Activated naive CD8-positive, alpha-beta T cell treated with anti-CD3 and anti-CD28 coated beads, Interleukin-2, amount 50 U/mL, for 24 hours (primary cell): ENCODE measurements at regions not wholly inside any gene's neighbourhood (a gene's known extent, or its start where the extent isn't known, plus 50 kb on each side); places are given as distances from the start of the nearest gene placed in this dataset.

Experiments used
- ATAC-seq: fragments of 150-1000 bp; cut with Tn5 transposase; one replicate; pipeline ENCODE4 v1.10.0; 2021
- DNase-seq: peaks from one replicate; pipeline ENCODE4 v3.0.0; 2021
- H3K27ac Mint-ChIP-seq: one replicate; pipeline ENCODE4 v1.8.0; 2021; ENCODE audit warnings: mild to moderate bottlenecking, mixed read lengths
- H3K27me3 Mint-ChIP-seq: one replicate; pipeline ENCODE4 v1.8.0; 2021; ENCODE audit warnings: mixed read lengths
- H3K36me3 Mint-ChIP-seq: one replicate; pipeline ENCODE4 v1.8.0; 2021; ENCODE audit warnings: low read depth, mixed read lengths
- H3K4me1 Mint-ChIP-seq: one replicate; pipeline ENCODE4 v1.8.0; 2021; ENCODE audit warnings: mixed read lengths
- H3K4me3 Mint-ChIP-seq: one replicate; pipeline ENCODE4 v1.8.0; 2021; ENCODE audit warnings: mild to moderate bottlenecking, moderate library complexity, mixed read lengths
- H3K9me3 Mint-ChIP-seq: one replicate; pipeline ENCODE4 v1.8.0; 2021; ENCODE audit warnings: mixed read lengths

GRCh38 chr5:84623019-84623418 lies 238.3 kb upstream of the EDIL3 start:
- H3K27me3 Mint-ChIP-seq: no peaks in the 10 kb centered on the region
- H3K27ac Mint-ChIP-seq: no peak overlapping the region
- H3K36me3 Mint-ChIP-seq: no peaks in the 10 kb centered on the region
- peaks cover 9% of the 10 kb centered on the region for H3K4me1 Mint-ChIP-seq
- H3K4me3 Mint-ChIP-seq: no peak overlapping the region
- no peak for DNase-seq
- ATAC-seq: peak; percentile 65
- no peaks in the 10 kb centered on the region for H3K9me3 Mint-ChIP-seq

GRCh38 chr5:84622461-84622860 lies 237.8 kb upstream of the EDIL3 start:
- DNase-seq (no peak), ATAC-seq (no peak)
- Mint-ChIP-seq H3K36me3 (no peaks in the 10 kb centered on the region), H3K4me3 (no peak overlapping the region), H3K4me1 (peaks cover 9% of the 10 kb centered on the region), H3K9me3 (no peaks in the 10 kb centered on the region), H3K27me3 (no peaks in the 10 kb centered on the region), H3K27ac (no peak overlapping the region)

- H3K27ac Mint-ChIP-seq: no peak overlapping the region
- ATAC-seq (no peak), DNase-seq (no peak)
- no peaks in the 10 kb centered on the region for H3K36me3 Mint-ChIP-seq
- H3K9me3 Mint-ChIP-seq: no peaks in the 10 kb centered on the region
- H3K27me3 Mint-ChIP-seq: no peaks in the 10 kb centered on the region
- H3K4me3 Mint-ChIP-seq: no peak overlapping the region
- H3K4me1 Mint-ChIP-seq: peaks cover 3% of the 10 kb centered on the region
Observed at GRCh38 chr5:84618262-84618661, 233.6 kb upstream of the EDIL3 start.

- no peak overlapping the region for H3K4me3 Mint-ChIP-seq
- H3K27ac Mint-ChIP-seq: no peak overlapping the region
- ATAC-seq (no peak), DNase-seq (no peak)
- no peaks in the 10 kb centered on the region for H3K4me1 Mint-ChIP-seq
- no peaks in the 10 kb centered on the region for H3K9me3 Mint-ChIP-seq
- H3K27me3 Mint-ChIP-seq: no peaks in the 10 kb centered on the region
- no peaks in the 10 kb centered on the region for H3K36me3 Mint-ChIP-seq
Observed at GRCh38 chr5:84614906-84615305, 230.2 kb upstream of the EDIL3 start.

- no peak overlapping the region for H3K4me3 Mint-ChIP-seq
- no peak for DNase-seq
- no peaks in the 10 kb centered on the region for H3K9me3 Mint-ChIP-seq
- H3K27ac Mint-ChIP-seq: no peak overlapping the region
- H3K36me3 Mint-ChIP-seq: no peaks in the 10 kb centered on the region
- no peak for ATAC-seq
- no peaks in the 10 kb centered on the region for H3K27me3 Mint-ChIP-seq
- no peaks in the 10 kb centered on the region for H3K4me1 Mint-ChIP-seq
Observed at GRCh38 chr5:84606784-84607183, 222.1 kb upstream of the EDIL3 start.

- Mint-ChIP-seq H3K4me1 (no peaks in the 10 kb centered on the region), H3K27me3 (no peaks in the 10 kb centered on the region), H3K9me3 (no peaks in the 10 kb centered on the region), H3K36me3 (no peaks in the 10 kb centered on the region), H3K27ac (no peak overlapping the region), H3K4me3 (no peak overlapping the region)
- ATAC-seq (no peak), DNase-seq (no peak)
Observed at GRCh38 chr5:84605241-84605640, 220.6 kb upstream of the EDIL3 start.

- Mint-ChIP-seq H3K4me3 (no peak overlapping the region), H3K36me3 (no peaks in the 10 kb centered on the region), H3K4me1 (no peaks in the 10 kb centered on the region), H3K27ac (no peak overlapping the region), H3K9me3 (no peaks in the 10 kb centered on the region), H3K27me3 (no peaks in the 10 kb centered on the region)
- ATAC-seq (no peak), DNase-seq (no peak)
Observed at GRCh38 chr5:84603568-84604185, 219.0 kb upstream of the EDIL3 start.

GRCh38 chr5:84602371-84602771 lies 217.7 kb upstream of the EDIL3 start:
- Mint-ChIP-seq H3K4me1 (no peaks in the 10 kb centered on the region), H3K36me3 (no peaks in the 10 kb centered on the region), H3K27me3 (no peaks in the 10 kb centered on the region), H3K27ac (no peak overlapping the region), H3K4me3 (no peak overlapping the region), H3K9me3 (no peaks in the 10 kb centered on the region)
- no peak for DNase-seq
- no peak for ATAC-seq

- H3K9me3 Mint-ChIP-seq: no peaks in the 10 kb centered on the region
- DNase-seq: no peak
- no peaks in the 10 kb centered on the region for H3K36me3 Mint-ChIP-seq
- ATAC-seq: no peak
- no peak overlapping the region for H3K4me3 Mint-ChIP-seq
- no peak overlapping the region for H3K27ac Mint-ChIP-seq
- H3K4me1 Mint-ChIP-seq: no peaks in the 10 kb centered on the region
- no peaks in the 10 kb centered on the region for H3K27me3 Mint-ChIP-seq
Observed at GRCh38 chr5:84599964-84600363, 215.3 kb upstream of the EDIL3 start.

- Mint-ChIP-seq H3K4me1 (no peaks in the 10 kb centered on the region), H3K9me3 (no peaks in the 10 kb centered on the region), H3K4me3 (no peak overlapping the region), H3K27ac (no peak overlapping the region), H3K36me3 (no peaks in the 10 kb centered on the region), H3K27me3 (no peaks in the 10 kb centered on the region)
- DNase-seq (no peak), ATAC-seq (no peak)
Observed at GRCh38 chr5:84597904-84598303, 213.2 kb upstream of the EDIL3 start.

- H3K36me3 Mint-ChIP-seq: no peaks in the 10 kb centered on the region
- ATAC-seq (no peak), DNase-seq (no peak)
- no peaks in the 10 kb centered on the region for H3K27me3 Mint-ChIP-seq
- H3K4me3 Mint-ChIP-seq: no peak overlapping the region
- no peak overlapping the region for H3K27ac Mint-ChIP-seq
- H3K9me3 Mint-ChIP-seq: no peaks in the 10 kb centered on the region
- H3K4me1 Mint-ChIP-seq: no peaks in the 10 kb centered on the region
Observed at GRCh38 chr5:84590629-84591028, 205.9 kb upstream of the EDIL3 start.

- no peaks in the 10 kb centered on the region for H3K9me3 Mint-ChIP-seq
- H3K36me3 Mint-ChIP-seq: no peaks in the 10 kb centered on the region
- ATAC-seq (no peak), DNase-seq (no peak)
- H3K27me3 Mint-ChIP-seq: no peaks in the 10 kb centered on the region
- no peak overlapping the region for H3K4me3 Mint-ChIP-seq
- no peaks in the 10 kb centered on the region for H3K4me1 Mint-ChIP-seq
- H3K27ac Mint-ChIP-seq: no peak overlapping the region
Observed at GRCh38 chr5:84589926-84590325, 205.2 kb upstream of the EDIL3 start.

GRCh38 chr5:84585218-84585617 lies 200.5 kb upstream of the EDIL3 start:
- Mint-ChIP-seq H3K27me3 (no peaks in the 10 kb centered on the region), H3K4me3 (no peak overlapping the region), H3K4me1 (no peaks in the 10 kb centered on the region), H3K27ac (no peak overlapping the region), H3K9me3 (no peaks in the 10 kb centered on the region), H3K36me3 (no peaks in the 10 kb centered on the region)
- ATAC-seq: no peak
- DNase-seq: no peak

- no peaks in the 10 kb centered on the region for H3K36me3 Mint-ChIP-seq
- H3K9me3 Mint-ChIP-seq: no peaks in the 10 kb centered on the region
- H3K27ac Mint-ChIP-seq: no peak overlapping the region
- no peaks in the 10 kb centered on the region for H3K4me1 Mint-ChIP-seq
- DNase-seq (no peak), ATAC-seq (no peak)
- no peaks in the 10 kb centered on the region for H3K27me3 Mint-ChIP-seq
- no peak overlapping the region for H3K4me3 Mint-ChIP-seq
Observed at GRCh38 chr5:84578226-84578625, 193.5 kb upstream of the EDIL3 start.

- no peaks in the 10 kb centered on the region for H3K36me3 Mint-ChIP-seq
- H3K27ac Mint-ChIP-seq: no peak overlapping the region
- no peaks in the 10 kb centered on the region for H3K27me3 Mint-ChIP-seq
- no peak overlapping the region for H3K4me3 Mint-ChIP-seq
- H3K9me3 Mint-ChIP-seq: peaks cover 4% of the 10 kb centered on the region
- no peak for DNase-seq
- no peak for ATAC-seq
- H3K4me1 Mint-ChIP-seq: no peaks in the 10 kb centered on the region
Observed at GRCh38 chr5:84573017-84573712, 188.5 kb upstream of the EDIL3 start.

- no peak overlapping the region for H3K27ac Mint-ChIP-seq
- no peaks in the 10 kb centered on the region for H3K36me3 Mint-ChIP-seq
- H3K4me1 Mint-ChIP-seq: no peaks in the 10 kb centered on the region
- no peak overlapping the region for H3K4me3 Mint-ChIP-seq
- H3K9me3 Mint-ChIP-seq: peaks cover 7% of the 10 kb centered on the region
- H3K27me3 Mint-ChIP-seq: no peaks in the 10 kb centered on the region
- DNase-seq: no peak
- ATAC-seq: no peak
Observed at GRCh38 chr5:84569307-84569706, 184.6 kb upstream of the EDIL3 start.
